K562 (cell line): ENCODE measurements at regions not wholly inside any gene's neighbourhood (a gene's known extent, or its start where the extent isn't known, plus 50 kb on each side); places are given as distances from the start of the nearest gene placed in this dataset.

ENCODE experiments used
- ATAC-seq: fragments of 200-7000 bp; cut with Tn5 transposase; 3 replicates; pipeline ENCODE4 v1.9.1; 2020; ENCODE audit warnings: moderate library complexity
- BruUV-seq: library from RNA; stranded (reverse); fragments of 400-500 nt; replicated peaks from 2 replicates; lab custom pipeline; 2021; lab: Mats Ljungman, UMichigan
- CTCF ChIA-PET: fragments of 300-600 bp; formaldehyde crosslinking; extraction: SDS; loops from one replicate; lab custom pipeline; 2021; ENCODE audit warnings: low intra/inter-chr PET ratio; lab: Yijun Ruan, JAX
- POLR2A ChIA-PET: fragments of 300-600, 350-650 bp; sonication (Branson Sonifier 250); formaldehyde crosslinking; extraction: SDS; loops from one replicate; lab custom pipeline; 2021; ENCODE audit warnings: antibody characterized with exemption, inconsistent platforms; lab: Yijun Ruan, JAX
- DNase-seq, 4 experiments: peaks; one replicate each; pipeline versions ENCODE4 v3.0.0 to v3.0.0-alpha.2; 2011 to 2018; ENCODE audit warnings: low spot score in 3 of 4, mixed read lengths in 3 of 4; ENCODE audit errors: extremely low read depth in 1 of 4
- FAIRE-seq: peaks from 2 replicates; lab custom pipeline; 2011; peaks lifted over from hg19 to GRCh38; lab: Jason Lieb, UNC
- H2AFZ ChIP-seq: 2 replicates; pipeline ENCODE4 v1.6.0; 2011; ENCODE audit warnings: low read depth, low read length, control low read depth, inconsistent platforms
- H3K27ac ChIP-seq: fragments of 200-600 bp; 3 replicates; pipeline ENCODE4 v1.8.0; 2011; ENCODE audit warnings: low read depth, mild to moderate bottlenecking, control low read depth, inconsistent platforms, low read length, moderate library complexity, mixed read lengths; ENCODE audit errors: extremely low read depth
- H3K27me3 ChIP-seq, 2 experiments: fragments of 300-600 bp in 1 of 2; 2 replicates in 1 of 2; 3 replicates in 1 of 2; pipeline versions ENCODE4 v1.6.0 to v1.8.0; 2011; ENCODE audit warnings: inconsistent platforms in 2 of 2, low read length in 2 of 2, mild to moderate bottlenecking in 1 of 2, mixed read lengths in 1 of 2, moderate library complexity in 1 of 2; ENCODE audit not compliant: control insufficient read depth in 2 of 2, insufficient read depth in 2 of 2
- H3K36me3 ChIP-seq: fragments of 300-600 bp; 3 replicates; pipeline ENCODE4 v1.8.0; 2011; ENCODE audit warnings: mild to moderate bottlenecking, low read length, inconsistent platforms; ENCODE audit not compliant: control insufficient read depth, insufficient read depth
- H3K4me1 ChIP-seq, 2 experiments: fragments of 200-600 bp in 1 of 2; replicated peaks in 1 of 2; 2 replicates in 1 of 2; 3 replicates in 1 of 2; pipeline versions ENCODE4 v1.5.1 to v1.8.0; 2011; ENCODE audit warnings: inconsistent platforms in 2 of 2, low read length in 2 of 2, mild to moderate bottlenecking in 1 of 2, mixed read lengths in 1 of 2, moderate library complexity in 1 of 2; ENCODE audit not compliant: control insufficient read depth in 2 of 2, insufficient read depth in 2 of 2
- H3K4me2 ChIP-seq: 2 replicates; pipeline ENCODE4 v1.6.1; 2011; ENCODE audit warnings: low read length, control low read depth, inconsistent platforms, mixed read lengths; ENCODE audit not compliant: insufficient read depth
- H3K4me3 ChIP-seq: fragments of 200-600 bp; sonication (generic), shearing (Covaris generic); 2 replicates; pipeline ENCODE4 v1.5.1; 2016; ENCODE audit warnings: control low read depth, inconsistent platforms
- H3K79me2 ChIP-seq: fragments of 200-600 bp; 3 replicates; pipeline ENCODE4 v1.8.0; 2011; ENCODE audit warnings: low read length, inconsistent platforms; ENCODE audit not compliant: control insufficient read depth, insufficient read depth
- H3K9ac ChIP-seq, 2 experiments: 2 replicates each; pipeline versions ENCODE4 v1.6.0 to v1.6.1; 2011; ENCODE audit warnings: low read depth in 2 of 2, low read length in 2 of 2, control low read depth in 1 of 2, inconsistent platforms in 1 of 2, mild to moderate bottlenecking in 1 of 2, mixed read lengths in 1 of 2; ENCODE audit not compliant: insufficient read depth in 1 of 2
- H3K9me1 ChIP-seq: one replicate; pipeline ENCODE4 v1.6.0; 2011; ENCODE audit warnings: inconsistent platforms, mild to moderate bottlenecking, low read length, moderate library complexity; ENCODE audit not compliant: control insufficient read depth, insufficient read depth
- H3K9me3 ChIP-seq: replicated peaks from 2 replicates; pipeline ENCODE4 v1.5.1; 2011; ENCODE audit warnings: low read depth, low read length, inconsistent platforms; ENCODE audit not compliant: control insufficient read depth, insufficient read depth
- H4K20me1 ChIP-seq: replicated peaks from 2 replicates; pipeline ENCODE4 v1.6.1; 2011; ENCODE audit warnings: low read length, inconsistent platforms, mixed read lengths; ENCODE audit not compliant: control insufficient read depth, insufficient read depth
- GTF2A2 ChIP-seq: IDR thresholded peaks from 2 replicates; pipeline ENCODE4 v1.6.1; 2016; ENCODE audit warnings: mild to moderate bottlenecking, missing genetic modification characterization, missing compliant biosample characterization
- TCF3 ChIP-seq: sonication (generic); formaldehyde crosslinking; IDR thresholded peaks from 2 replicates; pipeline ENCODE4 v1.4.0; 2020; ENCODE audit warnings: mild to moderate bottlenecking, missing genetic modification reagents
- TSHZ1 ChIP-seq: fragments of 250-450 bp; sonication (Bioruptor Pico); IDR thresholded peaks from 2 replicates; pipeline ENCODE4 v1.4.0; 2020; ENCODE audit warnings: mild to moderate bottlenecking, moderate library complexity
- ZNF263 ChIP-seq: sonication (generic); formaldehyde crosslinking; IDR thresholded peaks from 2 replicates; pipeline ENCODE4 v1.8.0; 2022; ENCODE audit warnings: mild to moderate bottlenecking, missing genetic modification reagents, borderline replicate concordance
- WGBS: fragments of 100-300 bp; shearing (Covaris generic); methylation state at CpG from one replicate; pipeline ENCODE4 v1.1.6; 2016; ENCODE audit warnings: low coverage, mixed read lengths; ENCODE audit not compliant: insufficient coverage; ENCODE audit errors: missing lambda C conversion rate; 5-methylcytosine and 5-hydroxymethylcytosine counted together
- in situ Hi-C: fragments of 300-500 bp; cut with MboI; formaldehyde crosslinking; loops from 4 replicates; pipeline ENCODE4 v1.15.0; 2018; ENCODE audit warnings: inconsistent platforms, mixed read lengths
- intact Hi-C: fragments of 100-400 bp; cut with micrococcal nuclease; formaldehyde crosslinking; loops from 2 replicates; pipeline ENCODE4 v1.14.2; 2022

GRCh38 chr3:127049393-127049792, 66.5 kb downstream of the PLXNA1 start:
- Histone ChIP-seq H2AFZ (no peak overlapping the region), H4K20me1 (no peaks in the 10 kb centered on the region), H3K9me3 (no peaks in the 10 kb centered on the region), H3K4me2 (no peak overlapping the region), H3K36me3 (no peaks in the 10 kb centered on the region), H3K9me1 (no peaks in the 10 kb centered on the region), H3K9ac (no peak overlapping the region), H3K4me3 (no peak overlapping the region), H3K4me1 (no peaks in the 10 kb centered on the region; a peak in 1 of 5 replicates), H3K27ac (no peak overlapping the region), H3K27me3 (peaks cover 0 to 4% of the 10 kb centered on the region in 2 experiments; a peak in 1 of 5 replicates), H3K79me2 (no peaks in the 10 kb centered on the region)
- ATAC-seq, result no peak
- ChIA-PET CTCF (no interaction called here), POLR2A (interaction anchor here (0.6 to 1.0 kb wide), 2 partner anchors 9 to 135 kb away, joined by 3 to 5 read pairs; no protein-coding TSS in a partner anchor)
- no peak for DNase-seq
- FAIRE-seq, result no peak
- in situ Hi-C loops (no loop called here), intact Hi-C loops (no loop called here)
- TF ChIP-seq ZNF263 (CRISPR knock-in tag) (0 out of 2 replicates have a peak, but pooled peaks have one; percentile 15), TSHZ1 (CRISPR knock-in tag) (no peak), GTF2A2 (tag) (no peak), TCF3 (no peak)
- BruUV-seq, result no TSS peak
- WGBS, result 0% methylated on average over 3 of the region's 5 CpGs
